ENCODE measurements at regions not wholly inside any gene's neighbourhood (a gene's known extent, or its start where the extent isn't known, plus 50 kb on each side); places are given as distances from the start of the nearest gene placed in this dataset.

- TF ChIP-seq POLR2AphosphoS5 (IDR thresholded peaks at IDR 0.05; ENCODE audit: low read depth) (no peak), GABPA (IDR thresholded peaks at IDR 0.05; ENCODE audit: low read depth) (no peak)
- TF ChIP-seq, protein P1, sequence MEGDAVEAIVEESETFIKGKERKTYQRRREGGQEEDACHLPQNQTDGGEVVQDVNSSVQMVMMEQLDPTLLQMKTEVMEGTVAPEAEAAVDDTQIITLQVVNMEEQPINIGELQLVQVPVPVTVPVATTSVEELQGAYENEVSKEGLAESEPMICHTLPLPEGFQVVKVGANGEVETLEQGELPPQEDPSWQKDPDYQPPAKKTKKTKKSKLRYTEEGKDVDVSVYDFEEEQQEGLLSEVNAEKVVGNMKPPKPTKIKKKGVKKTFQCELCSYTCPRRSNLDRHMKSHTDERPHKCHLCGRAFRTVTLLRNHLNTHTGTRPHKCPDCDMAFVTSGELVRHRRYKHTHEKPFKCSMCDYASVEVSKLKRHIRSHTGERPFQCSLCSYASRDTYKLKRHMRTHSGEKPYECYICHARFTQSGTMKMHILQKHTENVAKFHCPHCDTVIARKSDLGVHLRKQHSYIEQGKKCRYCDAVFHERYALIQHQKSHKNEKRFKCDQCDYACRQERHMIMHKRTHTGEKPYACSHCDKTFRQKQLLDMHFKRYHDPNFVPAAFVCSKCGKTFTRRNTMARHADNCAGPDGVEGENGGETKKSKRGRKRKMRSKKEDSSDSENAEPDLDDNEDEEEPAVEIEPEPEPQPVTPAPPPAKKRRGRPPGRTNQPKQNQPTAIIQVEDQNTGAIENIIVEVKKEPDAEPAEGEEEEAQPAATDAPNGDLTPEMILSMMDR (IDR thresholded peaks at IDR 0.05; ENCODE audit: insufficient read depth, low read length) = no peak
- TF ChIP-seq, protein P2, sequence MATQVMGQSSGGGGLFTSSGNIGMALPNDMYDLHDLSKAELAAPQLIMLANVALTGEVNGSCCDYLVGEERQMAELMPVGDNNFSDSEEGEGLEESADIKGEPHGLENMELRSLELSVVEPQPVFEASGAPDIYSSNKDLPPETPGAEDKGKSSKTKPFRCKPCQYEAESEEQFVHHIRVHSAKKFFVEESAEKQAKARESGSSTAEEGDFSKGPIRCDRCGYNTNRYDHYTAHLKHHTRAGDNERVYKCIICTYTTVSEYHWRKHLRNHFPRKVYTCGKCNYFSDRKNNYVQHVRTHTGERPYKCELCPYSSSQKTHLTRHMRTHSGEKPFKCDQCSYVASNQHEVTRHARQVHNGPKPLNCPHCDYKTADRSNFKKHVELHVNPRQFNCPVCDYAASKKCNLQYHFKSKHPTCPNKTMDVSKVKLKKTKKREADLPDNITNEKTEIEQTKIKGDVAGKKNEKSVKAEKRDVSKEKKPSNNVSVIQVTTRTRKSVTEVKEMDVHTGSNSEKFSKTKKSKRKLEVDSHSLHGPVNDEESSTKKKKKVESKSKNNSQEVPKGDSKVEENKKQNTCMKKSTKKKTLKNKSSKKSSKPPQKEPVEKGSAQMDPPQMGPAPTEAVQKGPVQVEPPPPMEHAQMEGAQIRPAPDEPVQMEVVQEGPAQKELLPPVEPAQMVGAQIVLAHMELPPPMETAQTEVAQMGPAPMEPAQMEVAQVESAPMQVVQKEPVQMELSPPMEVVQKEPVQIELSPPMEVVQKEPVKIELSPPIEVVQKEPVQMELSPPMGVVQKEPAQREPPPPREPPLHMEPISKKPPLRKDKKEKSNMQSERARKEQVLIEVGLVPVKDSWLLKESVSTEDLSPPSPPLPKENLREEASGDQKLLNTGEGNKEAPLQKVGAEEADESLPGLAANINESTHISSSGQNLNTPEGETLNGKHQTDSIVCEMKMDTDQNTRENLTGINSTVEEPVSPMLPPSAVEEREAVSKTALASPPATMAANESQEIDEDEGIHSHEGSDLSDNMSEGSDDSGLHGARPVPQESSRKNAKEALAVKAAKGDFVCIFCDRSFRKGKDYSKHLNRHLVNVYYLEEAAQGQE (IDR thresholded peaks at IDR 0.05; ENCODE audit: insufficient replicate concordance, low read depth) = no peak
Observed at GRCh38 chr4:187124331-187124730, 400.7 kb upstream of the FAT1 start.
